ENCODE measurements at regions not wholly inside any gene's neighbourhood (a gene's known extent, or its start where the extent isn't known, plus 50 kb on each side); places are given as distances from the start of the nearest gene placed in this dataset.
A peak's percentile ranks its signal among the peaks of the same experiment; 100 is the strongest.

DNA sequence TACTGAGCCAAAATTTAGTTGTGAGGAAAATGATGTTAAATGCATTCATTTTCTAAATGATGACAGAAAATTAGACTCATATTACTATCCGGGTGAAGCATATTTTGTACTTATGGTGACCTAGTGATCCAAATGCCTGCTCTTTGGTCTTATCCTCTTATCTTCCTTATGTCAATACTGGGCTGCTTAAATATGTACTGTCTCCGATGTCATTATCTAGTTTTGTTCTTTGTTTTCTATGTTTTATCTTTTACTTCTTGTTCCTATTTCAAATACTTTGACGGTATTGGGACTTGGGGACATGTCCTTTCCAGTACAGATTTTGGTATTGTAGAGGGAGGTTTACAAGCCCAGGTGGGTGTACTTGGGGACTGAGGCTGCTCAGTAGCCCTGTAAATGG is 124.6 kb upstream of the ESR1 start:
- Mint-ChIP-seq H3K27ac (no peak overlapping the region), H3K27me3 (ENCODE audit: insufficient read depth) (peaks cover 17% of the 10 kb centered on the region)
- TF ChIP-seq, protein P1, sequence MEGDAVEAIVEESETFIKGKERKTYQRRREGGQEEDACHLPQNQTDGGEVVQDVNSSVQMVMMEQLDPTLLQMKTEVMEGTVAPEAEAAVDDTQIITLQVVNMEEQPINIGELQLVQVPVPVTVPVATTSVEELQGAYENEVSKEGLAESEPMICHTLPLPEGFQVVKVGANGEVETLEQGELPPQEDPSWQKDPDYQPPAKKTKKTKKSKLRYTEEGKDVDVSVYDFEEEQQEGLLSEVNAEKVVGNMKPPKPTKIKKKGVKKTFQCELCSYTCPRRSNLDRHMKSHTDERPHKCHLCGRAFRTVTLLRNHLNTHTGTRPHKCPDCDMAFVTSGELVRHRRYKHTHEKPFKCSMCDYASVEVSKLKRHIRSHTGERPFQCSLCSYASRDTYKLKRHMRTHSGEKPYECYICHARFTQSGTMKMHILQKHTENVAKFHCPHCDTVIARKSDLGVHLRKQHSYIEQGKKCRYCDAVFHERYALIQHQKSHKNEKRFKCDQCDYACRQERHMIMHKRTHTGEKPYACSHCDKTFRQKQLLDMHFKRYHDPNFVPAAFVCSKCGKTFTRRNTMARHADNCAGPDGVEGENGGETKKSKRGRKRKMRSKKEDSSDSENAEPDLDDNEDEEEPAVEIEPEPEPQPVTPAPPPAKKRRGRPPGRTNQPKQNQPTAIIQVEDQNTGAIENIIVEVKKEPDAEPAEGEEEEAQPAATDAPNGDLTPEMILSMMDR (IDR thresholded peaks at IDR 0.05), result no peak

GRCh38 chr6:151683381-151683780 is 124.1 kb upstream of the ESR1 start:
- H3K4me3 Mint-ChIP-seq, result no peak overlapping the region
- H3K9me3 Mint-ChIP-seq, result no peaks in the 10 kb centered on the region
- TF ChIP-seq, protein P1 (IDR thresholded peaks at IDR 0.05), result no peak
- H3K4me1 Mint-ChIP-seq (ENCODE audit: low read depth), result peaks cover 21% of the 10 kb centered on the region
- peaks cover 17% of the 10 kb centered on the region for H3K27me3 Mint-ChIP-seq (ENCODE audit: insufficient read depth)
- H3K27ac Mint-ChIP-seq, result no peak overlapping the region
- H3K36me3 Mint-ChIP-seq (ENCODE audit: low read depth), result no peaks in the 10 kb centered on the region
- no peak for DNase-seq

More for the DNA sequence above, 124.6 kb upstream of the ESR1 start:
- DNase-seq, result no peak
- Mint-ChIP-seq H3K36me3 (ENCODE audit: low read depth) (no peaks in the 10 kb centered on the region), H3K4me3 (no peak overlapping the region), H3K9me3 (no peaks in the 10 kb centered on the region), H3K4me1 (ENCODE audit: low read depth) (peaks cover 21% of the 10 kb centered on the region)

- Mint-ChIP-seq H3K27ac (no peak overlapping the region), H3K9me3 (no peaks in the 10 kb centered on the region), H3K4me1 (ENCODE audit: low read depth) (peaks cover 31% of the 10 kb centered on the region), H3K36me3 (ENCODE audit: low read depth) (no peaks in the 10 kb centered on the region), H3K4me3 (peak overlapping the region; percentile 86; the same call in 1 of the 2 replicates), H3K27me3 (ENCODE audit: insufficient read depth) (no peaks in the 10 kb centered on the region)
- DNase-seq, result no peak
- TF ChIP-seq, protein P1 (IDR thresholded peaks at IDR 0.05), result no peak
These were observed 117.8 kb upstream of the ESR1 start for GRCh38 chr6:151689499-151690201.

DNA sequence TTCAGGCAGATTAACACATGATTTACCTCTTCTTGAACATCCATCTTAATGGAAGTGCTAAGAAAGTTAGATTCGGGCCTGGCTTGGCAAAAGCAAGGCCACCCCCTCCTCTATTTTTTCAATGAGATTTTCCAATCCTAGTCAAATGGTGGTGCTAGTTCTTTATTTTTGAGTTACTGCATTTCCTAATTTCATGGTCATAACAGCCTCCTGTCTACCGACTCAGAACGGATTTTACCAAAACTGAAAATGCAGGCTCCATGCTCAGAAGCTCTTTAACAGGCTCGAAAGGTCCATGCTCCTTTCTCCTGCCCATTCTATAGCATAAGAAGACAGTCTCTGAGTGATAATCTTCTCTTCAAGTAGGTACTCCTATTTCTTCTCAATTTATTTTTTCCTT is 117.2 kb upstream of the ESR1 start:
- Mint-ChIP-seq H3K27ac (peak overlapping the region; percentile 77), H3K4me3 (peak overlapping the region; percentile 86), H3K36me3 (ENCODE audit: low read depth) (no peaks in the 10 kb centered on the region), H3K9me3 (no peaks in the 10 kb centered on the region), H3K4me1 (ENCODE audit: low read depth) (peaks cover 31% of the 10 kb centered on the region), H3K27me3 (ENCODE audit: insufficient read depth) (no peaks in the 10 kb centered on the region)
- TF ChIP-seq, protein P1 (IDR thresholded peaks at IDR 0.05), result peak; percentile 22; the same call in 1 of the 2 replicates
- DNase-seq, result no peak

- Mint-ChIP-seq H3K27me3 (ENCODE audit: insufficient read depth) (no peaks in the 10 kb centered on the region), H3K9me3 (no peaks in the 10 kb centered on the region), H3K36me3 (ENCODE audit: low read depth) (no peaks in the 10 kb centered on the region), H3K27ac (peak overlapping the region; percentile 77), H3K4me1 (ENCODE audit: low read depth) (peaks cover 31% of the 10 kb centered on the region), H3K4me3 (peak overlapping the region; percentile 86)
- TF ChIP-seq, protein P1 (IDR thresholded peaks at IDR 0.05), result no peak
- peak; percentile 2 for DNase-seq
These were observed 116.5 kb upstream of the ESR1 start for GRCh38 chr6:151690768-151691562.

Measured in HFFc6 (cell line).